ENCODE measurements at regions not wholly inside any gene's neighbourhood (a gene's known extent, or its start where the extent isn't known, plus 50 kb on each side); places are given as distances from the start of the nearest gene placed in this dataset.

- TF ChIP-seq POLR2A (IDR thresholded peaks at IDR 0.05) (no peak), CTCF (IDR thresholded peaks at IDR 0.05 in 4 of 5, conservative IDR thresholded peaks at IDR 0.05 in 1 of 5) (no peak)
Observed at GRCh38 chr12:16691624-16692023, 85.7 kb upstream of the LMO3 start.
